Stimulated activated naive B cell treated with anti-CD40 and anti-IgM and Interleukin-4, amounts not matched to agents 10 μg/mL and 1 μg/mL and 100 μg/mL, for 72 hours (primary cell): ENCODE measurements at regions not wholly inside any gene's neighbourhood (a gene's known extent, or its start where the extent isn't known, plus 50 kb on each side); places are given as distances from the start of the nearest gene placed in this dataset.

Experiments used
- ATAC-seq, 2 donors: fragments of 150-1000 bp; cut with Tn5 transposase; replicated peaks; 2 replicates each; pipeline ENCODE4 v1.10.0; 2021; ENCODE audit warnings: moderate library complexity in 1 of 2
- DNase-seq: peaks from one replicate; pipeline ENCODE4 v3.0.0; 2021
- H3K27ac Mint-ChIP-seq: one replicate; pipeline ENCODE4 v1.8.0; 2022; ENCODE audit warnings: mild to moderate bottlenecking, mixed read lengths
- H3K27me3 Mint-ChIP-seq, 2 donors: one replicate each; pipeline ENCODE4 v1.8.0; 2022; ENCODE audit warnings: mixed read lengths in 2 of 2
- H3K36me3 Mint-ChIP-seq, 2 donors: one replicate each; pipeline ENCODE4 v1.8.0; 2022; ENCODE audit warnings: mixed read lengths in 2 of 2, mild to moderate bottlenecking in 1 of 2
- H3K4me1 Mint-ChIP-seq, 2 donors: one replicate each; pipeline ENCODE4 v1.8.0; 2022; ENCODE audit warnings: mixed read lengths in 2 of 2, mild to moderate bottlenecking in 1 of 2
- H3K4me3 Mint-ChIP-seq, 2 donors: one replicate each; pipeline ENCODE4 v1.8.0; 2022; ENCODE audit warnings: mild to moderate bottlenecking in 2 of 2, mixed read lengths in 2 of 2, moderate library complexity in 1 of 2
- H3K9me3 Mint-ChIP-seq, 2 donors: one replicate each; pipeline ENCODE4 v1.8.0; 2022; ENCODE audit warnings: mixed read lengths in 2 of 2, mild to moderate bottlenecking in 1 of 2

DNA sequence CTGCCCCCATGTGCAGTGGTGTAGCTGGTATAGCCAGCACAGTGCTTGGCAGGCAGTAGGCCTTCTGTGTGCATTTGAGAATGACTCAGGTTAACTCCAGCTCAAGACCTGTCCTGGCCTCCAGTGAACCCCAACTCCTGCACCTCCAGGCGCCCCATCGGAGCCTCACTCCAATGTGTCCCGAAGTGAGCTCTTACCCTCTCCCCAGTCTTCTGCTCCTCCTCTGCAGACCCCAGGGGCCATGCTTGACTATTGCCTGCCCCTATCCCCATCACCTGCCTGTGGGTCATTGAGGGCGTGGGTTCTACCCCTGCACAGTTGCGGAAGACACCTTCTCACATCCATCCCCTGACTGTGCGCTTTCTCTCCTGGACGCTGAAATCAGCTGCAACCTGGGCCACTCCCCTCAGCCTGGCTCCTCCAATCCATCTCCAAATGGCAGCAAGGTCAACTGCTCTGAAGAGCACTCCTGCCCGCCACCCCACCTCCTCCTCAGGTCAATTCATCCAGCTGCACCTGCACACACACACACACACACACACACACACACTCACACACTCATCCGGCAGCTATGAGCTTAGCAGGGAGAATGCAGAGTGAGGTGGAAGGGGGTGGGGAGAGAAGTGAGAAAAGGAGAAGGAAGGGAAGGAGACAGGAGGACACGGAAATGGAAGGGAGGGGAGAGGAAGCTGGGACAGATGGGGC, 130.3 kb upstream of the GLI2 start:
- Mint-ChIP-seq H3K4me1 (peaks cover 3 to 5% of the 10 kb centered on the region in 2 donors), H3K4me3 (no peak overlapping the region), H3K27ac (no peak overlapping the region), H3K9me3 (no peaks in the 10 kb centered on the region), H3K36me3 (no peaks in the 10 kb centered on the region), H3K27me3 (peaks cover 4 to 10% of the 10 kb centered on the region in 2 donors)
- DNase-seq: no peak
- no peak for ATAC-seq

DNA sequence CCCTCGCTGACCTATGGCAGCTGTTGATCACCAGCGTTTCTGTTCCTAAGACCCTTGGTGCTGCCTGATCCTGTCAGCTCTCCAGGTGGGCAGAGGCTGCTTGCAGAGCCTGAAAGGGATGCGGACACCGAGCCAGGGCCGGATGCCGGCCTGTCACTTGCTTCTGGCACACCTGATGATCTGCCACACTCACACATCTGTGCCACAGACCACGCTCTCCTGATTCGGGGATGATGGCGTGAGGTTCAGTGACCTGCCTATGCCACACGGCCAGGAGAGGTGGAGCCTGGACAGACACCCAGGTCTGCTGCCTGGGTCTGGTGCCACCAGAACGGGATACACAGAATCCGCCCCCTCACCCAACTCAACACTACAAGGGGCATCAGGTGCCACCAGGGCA, 129.4 kb upstream of the GLI2 start:
- Mint-ChIP-seq H3K4me1 (peaks cover 3 to 5% of the 10 kb centered on the region in 2 donors), H3K27ac (no peak overlapping the region), H3K9me3 (no peaks in the 10 kb centered on the region), H3K4me3 (no peak overlapping the region), H3K36me3 (no peaks in the 10 kb centered on the region), H3K27me3 (peaks cover 4 to 10% of the 10 kb centered on the region in 2 donors)
- DNase-seq (no peak), ATAC-seq (no peak)

DNA sequence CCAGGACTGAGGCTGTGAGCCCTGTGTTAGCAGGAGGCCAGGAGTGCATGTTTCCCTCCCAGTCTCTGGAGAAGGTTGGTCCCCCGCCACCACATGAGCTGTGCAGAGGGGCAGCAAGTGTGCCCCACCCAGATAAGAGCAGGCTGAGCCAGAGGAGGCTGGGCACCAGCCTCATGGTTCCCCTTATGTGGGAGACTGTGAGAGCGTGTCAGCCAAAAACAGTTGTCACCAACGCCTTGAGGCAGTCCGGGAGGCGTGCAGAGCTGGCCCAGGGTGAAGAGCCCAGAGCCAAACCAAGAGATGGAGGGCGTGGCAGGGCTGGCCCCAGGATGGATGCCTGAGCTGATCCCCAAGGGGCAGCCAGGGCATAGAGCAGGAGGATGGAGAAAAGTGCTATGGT, 128.7 kb upstream of the GLI2 start:
- Mint-ChIP-seq H3K36me3 (no peaks in the 10 kb centered on the region), H3K4me1 (peaks cover 3 to 5% of the 10 kb centered on the region in 2 donors), H3K27ac (no peak overlapping the region), H3K9me3 (no peaks in the 10 kb centered on the region), H3K27me3 (peaks cover 4 to 10% of the 10 kb centered on the region in 2 donors), H3K4me3 (no peak overlapping the region)
- ATAC-seq (no peak), DNase-seq (no peak)

DNA sequence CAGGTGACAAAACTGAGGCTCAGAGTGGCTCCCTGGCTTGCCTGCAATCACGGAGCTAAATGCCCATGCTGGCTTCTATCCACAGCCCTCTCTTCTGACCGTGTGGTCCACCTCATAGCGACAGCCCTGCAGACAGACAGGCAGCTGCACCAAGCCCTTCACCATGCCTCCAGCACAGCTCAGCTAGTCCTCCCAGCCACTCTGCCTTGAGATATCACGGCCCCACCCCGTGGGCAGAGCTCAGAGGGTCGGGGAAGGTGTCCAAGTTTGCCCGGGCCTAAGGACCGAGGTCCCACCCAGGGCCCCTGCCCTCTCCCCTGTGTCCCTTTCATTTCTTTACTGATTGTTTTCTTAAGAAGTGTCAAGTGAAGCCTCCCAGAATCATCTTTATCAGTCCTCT, 128.2 kb upstream of the GLI2 start:
- no peak for DNase-seq
- Mint-ChIP-seq H3K36me3 (no peaks in the 10 kb centered on the region), H3K4me3 (no peak overlapping the region), H3K27me3 (peaks cover 4 to 10% of the 10 kb centered on the region in 2 donors), H3K4me1 (peaks cover 3 to 5% of the 10 kb centered on the region in 2 donors), H3K9me3 (no peaks in the 10 kb centered on the region), H3K27ac (no peak overlapping the region)
- no peak for ATAC-seq

DNA sequence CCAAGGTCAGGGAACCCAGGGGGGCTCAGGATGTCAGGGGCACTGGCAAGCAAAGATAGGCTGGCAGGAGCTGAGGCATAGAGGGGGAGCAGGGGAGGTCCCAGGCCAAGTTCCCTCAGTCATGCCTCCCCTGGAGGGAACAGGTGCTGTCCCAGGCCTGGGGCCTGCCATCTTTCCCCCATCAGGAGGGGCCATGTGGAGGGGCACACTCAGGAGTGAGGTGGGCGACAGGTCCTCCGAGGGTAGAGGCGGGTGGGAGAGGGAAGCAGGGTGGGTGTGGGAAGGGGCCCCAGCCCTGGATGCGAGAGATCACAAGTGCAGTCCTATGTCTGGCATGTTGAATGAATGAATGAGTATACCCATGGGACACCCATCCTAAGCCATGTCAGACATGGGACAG, 127.7 kb upstream of the GLI2 start:
- Mint-ChIP-seq H3K27me3 (peaks cover 4 to 10% of the 10 kb centered on the region in 2 donors), H3K4me3 (no peak overlapping the region), H3K27ac (no peak overlapping the region), H3K4me1 (peaks cover 3 to 5% of the 10 kb centered on the region in 2 donors), H3K9me3 (no peaks in the 10 kb centered on the region), H3K36me3 (no peaks in the 10 kb centered on the region)
- no peak for DNase-seq
- ATAC-seq: no peak

DNA sequence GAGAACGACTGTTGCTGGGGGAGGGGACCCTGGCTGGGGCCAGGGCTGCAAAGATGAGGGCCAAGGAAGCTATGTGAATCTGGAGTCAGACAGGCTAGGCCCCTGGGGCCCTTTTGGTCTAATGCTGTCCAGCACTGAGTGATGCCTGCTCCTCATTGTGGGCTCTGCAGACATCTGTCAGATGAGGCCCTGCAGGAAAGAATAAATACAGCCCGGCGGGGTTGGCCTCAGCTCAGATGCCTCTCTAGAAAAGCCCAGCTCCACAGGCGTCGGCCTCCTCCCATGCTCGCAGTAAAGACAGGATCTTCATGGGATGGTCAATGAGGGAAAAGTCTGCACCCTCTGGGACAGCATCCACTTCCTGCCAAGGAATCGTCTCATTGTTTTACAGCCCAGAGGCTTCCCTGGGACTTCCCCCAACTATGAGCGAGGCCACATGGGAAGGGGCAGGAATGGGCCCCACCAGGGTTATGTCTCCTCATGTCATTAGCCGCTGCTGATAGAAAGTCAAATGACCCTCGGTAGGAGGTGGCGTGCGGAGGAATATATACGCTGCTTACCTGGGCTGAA, 125.8 kb upstream of the GLI2 start:
- H3K36me3 Mint-ChIP-seq: no peaks in the 10 kb centered on the region
- no peaks in the 10 kb centered on the region for H3K9me3 Mint-ChIP-seq
- ATAC-seq (no peak), DNase-seq (no peak)
- H3K4me1 Mint-ChIP-seq: peaks cover 3 to 5% of the 10 kb centered on the region in 2 donors
- peaks cover 7 to 10% of the 10 kb centered on the region in 2 donors for H3K27me3 Mint-ChIP-seq
- H3K4me3 Mint-ChIP-seq: no peak overlapping the region
- no peak overlapping the region for H3K27ac Mint-ChIP-seq

DNA sequence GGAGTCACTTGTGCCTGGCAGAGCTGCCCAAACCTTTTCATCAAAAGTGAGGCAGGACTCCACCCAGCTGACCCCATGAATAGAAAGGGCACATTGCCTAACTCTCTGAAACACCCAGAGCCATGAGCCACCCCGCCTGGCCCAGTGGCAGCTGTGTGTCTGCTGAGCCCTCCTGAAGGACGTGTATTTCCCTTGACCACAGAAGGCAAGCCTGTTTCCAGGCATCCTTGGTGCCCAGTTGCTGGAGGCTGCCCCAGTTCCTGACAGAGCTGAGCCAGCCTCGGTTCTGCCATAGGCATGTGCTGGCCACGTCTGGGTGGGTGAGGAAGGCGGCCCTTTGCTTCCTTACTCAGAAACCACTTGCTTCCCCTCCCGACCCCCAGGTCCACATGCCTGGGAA, 124.7 kb upstream of the GLI2 start:
- Mint-ChIP-seq H3K36me3 (no peaks in the 10 kb centered on the region), H3K27me3 (peaks cover 3 to 4% of the 10 kb centered on the region in 2 donors), H3K4me3 (no peak overlapping the region), H3K4me1 (peaks cover 0 to under 1% of the 10 kb centered on the region in 2 donors), H3K9me3 (no peaks in the 10 kb centered on the region), H3K27ac (no peak overlapping the region)
- no peak for DNase-seq
- ATAC-seq: no peak

DNA sequence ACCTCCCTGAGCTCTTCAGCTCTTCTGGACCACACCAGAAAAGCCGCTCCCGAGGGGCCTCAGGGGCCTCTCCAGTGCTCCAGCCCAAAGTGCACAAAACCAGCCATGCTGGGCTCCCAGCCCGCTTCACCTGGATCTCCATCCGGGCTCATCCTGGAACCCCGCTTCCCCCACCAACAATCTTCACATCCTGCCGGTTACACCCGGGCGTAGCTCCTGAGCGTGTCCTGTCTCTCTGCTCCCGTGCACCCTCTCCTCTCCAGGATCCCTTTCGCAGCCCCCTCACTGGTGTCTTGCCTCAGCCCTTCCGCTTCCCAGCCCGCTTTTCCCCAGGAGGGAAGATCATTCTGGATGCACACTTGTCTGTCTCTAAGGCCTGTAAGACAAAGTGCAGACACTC, 123.7 kb upstream of the GLI2 start:
- DNase-seq (no peak), ATAC-seq (no peak)
- H3K4me1 Mint-ChIP-seq: no peaks in the 10 kb centered on the region
- H3K4me3 Mint-ChIP-seq: no peak overlapping the region
- H3K27me3 Mint-ChIP-seq: peaks cover 2 to 4% of the 10 kb centered on the region in 2 donors
- no peak overlapping the region for H3K27ac Mint-ChIP-seq
- H3K36me3 Mint-ChIP-seq: no peaks in the 10 kb centered on the region
- no peaks in the 10 kb centered on the region for H3K9me3 Mint-ChIP-seq

DNA sequence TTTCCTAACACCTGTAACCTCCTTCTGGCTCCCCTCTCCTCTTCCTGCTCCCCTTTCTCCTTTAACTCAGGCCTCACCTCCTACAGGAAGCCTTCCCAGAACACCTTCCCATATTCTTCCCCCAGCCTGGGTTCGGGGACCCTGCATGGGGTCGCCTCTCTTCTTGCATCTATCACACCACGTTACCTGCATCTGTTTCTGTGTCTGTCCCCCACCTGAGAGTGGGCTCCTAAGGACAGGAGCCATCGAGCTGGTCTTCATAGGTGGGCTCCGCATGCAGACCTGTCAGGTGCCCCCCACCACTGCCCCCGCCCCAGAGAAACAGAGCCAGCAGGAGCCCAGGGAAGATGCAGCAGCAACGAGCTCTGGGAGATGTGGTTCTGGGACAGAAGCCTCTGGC, 123.2 kb upstream of the GLI2 start:
- DNase-seq (no peak), ATAC-seq (no peak)
- Mint-ChIP-seq H3K36me3 (no peaks in the 10 kb centered on the region), H3K9me3 (no peaks in the 10 kb centered on the region), H3K4me3 (no peak overlapping the region), H3K4me1 (no peaks in the 10 kb centered on the region), H3K27me3 (peaks cover 0 to 4% of the 10 kb centered on the region in 2 donors), H3K27ac (no peak overlapping the region)

DNA sequence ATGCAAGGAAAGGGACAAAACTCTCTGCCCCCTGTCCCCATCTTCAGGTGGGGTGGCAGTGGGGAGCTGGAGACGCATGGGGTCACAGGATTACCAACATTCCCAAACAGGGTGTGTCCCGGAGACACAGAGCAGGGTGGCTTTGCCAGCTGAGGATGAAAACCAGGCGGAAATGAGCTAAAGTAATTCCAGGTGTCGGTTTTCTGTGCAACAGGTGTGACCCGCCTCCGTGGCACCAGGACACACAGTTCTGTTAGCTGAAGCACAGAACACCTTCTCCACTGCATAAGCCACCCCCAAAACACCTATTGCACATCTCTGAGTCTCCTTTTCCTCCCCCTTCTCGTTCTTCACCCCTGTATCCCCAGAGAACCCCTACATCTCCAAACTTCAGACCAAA, 122.7 kb upstream of the GLI2 start:
- no peak overlapping the region for H3K4me3 Mint-ChIP-seq
- no peaks in the 10 kb centered on the region for H3K4me1 Mint-ChIP-seq
- no peak overlapping the region for H3K27ac Mint-ChIP-seq
- no peaks in the 10 kb centered on the region for H3K36me3 Mint-ChIP-seq
- no peak for ATAC-seq
- H3K27me3 Mint-ChIP-seq: peaks cover 0 to 4% of the 10 kb centered on the region in 2 donors
- DNase-seq: no peak
- H3K9me3 Mint-ChIP-seq: no peaks in the 10 kb centered on the region

DNA sequence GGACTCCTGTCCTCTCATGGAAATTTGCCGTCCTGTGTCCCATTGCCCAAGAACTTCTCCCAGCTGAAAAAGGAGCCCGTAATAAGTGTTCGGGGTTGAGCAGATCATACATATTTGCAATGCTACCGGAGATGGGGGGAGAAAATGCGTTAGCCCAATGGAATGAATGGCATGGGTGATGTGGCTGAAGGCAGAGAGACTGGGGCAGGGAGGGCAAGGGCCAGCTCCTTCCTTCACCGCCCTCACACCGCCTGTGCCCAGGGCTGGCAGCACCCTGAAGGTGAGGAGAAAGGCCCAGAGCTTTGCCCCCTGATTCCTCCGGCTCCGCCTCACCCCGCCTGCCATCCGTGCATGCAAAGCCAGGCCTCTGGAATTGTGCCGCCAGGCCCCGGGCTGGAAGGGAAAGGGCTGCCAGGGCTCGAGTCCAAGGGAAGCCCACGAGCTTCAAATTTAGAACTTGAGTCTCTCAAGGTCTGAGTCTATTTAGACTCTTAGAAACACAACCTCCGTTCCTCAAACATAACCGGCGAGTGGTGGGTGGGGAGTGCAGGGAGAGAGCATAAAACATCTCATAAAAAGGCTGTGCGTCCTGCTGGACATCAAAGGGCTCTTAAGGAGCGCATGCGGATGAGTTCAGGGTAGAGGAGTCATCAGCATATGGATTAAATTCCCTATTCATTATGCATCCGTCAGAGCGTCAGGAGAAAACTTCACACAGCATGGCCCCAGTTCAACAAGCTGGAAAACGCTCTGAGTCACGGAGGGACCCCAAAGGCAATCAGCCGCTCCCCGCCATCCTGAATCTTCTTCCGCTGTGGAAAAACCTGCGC, 121.7 kb upstream of the GLI2 start:
- ATAC-seq (no peak), DNase-seq (no peak)
- no peaks in the 10 kb centered on the region for H3K36me3 Mint-ChIP-seq
- H3K27ac Mint-ChIP-seq: no peak overlapping the region
- peaks cover 0 to 4% of the 10 kb centered on the region in 2 donors for H3K27me3 Mint-ChIP-seq
- H3K9me3 Mint-ChIP-seq: no peaks in the 10 kb centered on the region
- H3K4me1 Mint-ChIP-seq: no peaks in the 10 kb centered on the region
- H3K4me3 Mint-ChIP-seq: no peak overlapping the region

DNA sequence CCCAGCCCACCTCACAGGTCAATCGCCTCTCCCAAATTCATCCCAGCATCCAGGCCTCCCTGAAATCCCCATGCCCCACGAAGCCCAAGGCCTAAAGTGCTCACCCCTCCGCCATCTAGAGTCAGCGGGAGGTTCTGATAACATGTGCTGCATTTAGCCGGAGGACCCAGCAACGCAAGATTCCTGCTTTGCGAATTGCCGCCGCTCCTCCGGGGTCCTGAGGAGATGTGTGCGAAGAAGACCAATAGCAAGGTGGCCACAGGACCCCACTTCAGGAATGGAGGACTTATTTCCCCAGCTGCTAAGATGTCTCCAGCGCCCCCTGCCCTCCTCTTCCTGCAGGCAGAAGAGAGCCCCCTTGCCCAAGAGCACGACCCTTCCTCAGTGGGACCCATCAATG, 120.8 kb upstream of the GLI2 start:
- no peaks in the 10 kb centered on the region for H3K4me1 Mint-ChIP-seq
- no peaks in the 10 kb centered on the region for H3K36me3 Mint-ChIP-seq
- ATAC-seq (no peak), DNase-seq (no peak)
- H3K9me3 Mint-ChIP-seq: no peaks in the 10 kb centered on the region
- H3K27me3 Mint-ChIP-seq: peaks cover 0 to 4% of the 10 kb centered on the region in 2 donors
- no peak overlapping the region for H3K4me3 Mint-ChIP-seq
- no peak overlapping the region for H3K27ac Mint-ChIP-seq

DNA sequence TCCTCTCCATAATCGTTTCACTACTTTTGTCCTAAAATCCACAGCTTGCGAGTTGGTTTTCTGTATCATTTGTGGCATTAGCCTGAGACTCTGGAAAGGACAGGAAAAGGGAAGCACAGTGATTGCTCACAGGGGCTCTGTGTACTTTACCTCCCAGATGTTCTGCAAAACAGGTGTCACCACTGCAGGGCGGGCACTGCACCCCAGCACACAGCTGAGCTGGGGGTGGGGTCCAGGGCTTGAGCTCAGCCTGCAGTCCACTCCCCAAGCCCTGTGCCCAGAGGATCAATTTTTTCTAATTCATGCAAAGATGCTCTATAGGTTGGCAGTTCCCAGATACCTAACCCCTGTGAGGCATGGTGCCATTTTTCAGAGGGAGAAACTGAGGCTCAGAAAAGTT, 119.4 kb upstream of the GLI2 start:
- H3K4me3 Mint-ChIP-seq: no peak overlapping the region
- no peak for DNase-seq
- H3K4me1 Mint-ChIP-seq: no peaks in the 10 kb centered on the region
- peaks cover 0 to 4% of the 10 kb centered on the region in 2 donors for H3K27me3 Mint-ChIP-seq
- ATAC-seq: no peak
- no peaks in the 10 kb centered on the region for H3K9me3 Mint-ChIP-seq
- H3K27ac Mint-ChIP-seq: no peak overlapping the region
- no peaks in the 10 kb centered on the region for H3K36me3 Mint-ChIP-seq

DNA sequence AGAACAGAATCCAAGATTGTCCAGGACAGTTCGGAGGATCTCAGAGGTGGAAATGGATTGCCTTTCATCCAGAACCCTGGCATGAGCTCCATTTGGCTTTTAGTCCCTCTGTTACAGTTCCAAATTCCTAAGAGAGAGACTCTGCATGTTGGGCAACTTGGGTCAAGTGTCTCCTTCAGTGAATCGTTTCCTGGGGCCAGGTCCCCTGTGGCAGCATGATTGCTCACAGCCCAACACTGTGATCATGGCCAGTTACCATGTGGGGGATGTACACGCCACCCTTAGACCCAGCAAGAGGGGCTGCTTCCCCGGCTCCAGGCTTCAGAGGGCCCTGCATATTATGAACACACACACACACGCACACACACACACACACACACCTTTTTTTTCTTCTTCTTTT, 118.6 kb upstream of the GLI2 start:
- ATAC-seq (no peak), DNase-seq (no peak)
- Mint-ChIP-seq H3K27me3 (peaks cover 0 to 4% of the 10 kb centered on the region in 2 donors), H3K27ac (no peak overlapping the region), H3K4me1 (no peaks in the 10 kb centered on the region), H3K36me3 (no peaks in the 10 kb centered on the region), H3K4me3 (no peak overlapping the region), H3K9me3 (no peaks in the 10 kb centered on the region)

DNA sequence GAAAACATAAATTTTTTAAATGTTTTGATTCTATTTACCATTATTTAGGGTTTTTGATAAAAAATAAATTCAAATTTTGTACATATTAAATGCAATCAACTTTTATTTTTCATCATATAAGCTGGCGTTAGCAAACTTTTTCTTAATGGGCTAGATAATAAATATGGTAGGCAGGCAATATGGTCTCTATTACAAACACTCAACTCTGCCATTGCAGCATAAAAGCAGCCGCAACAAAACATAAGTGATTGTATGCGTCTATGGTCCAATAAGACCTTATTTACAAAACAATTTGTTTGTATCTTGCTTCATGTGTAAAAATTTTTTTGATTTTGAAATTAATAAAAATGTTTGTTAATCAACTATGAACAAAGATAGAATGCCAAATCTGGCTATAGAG, 116.8 kb upstream of the GLI2 start:
- DNase-seq (no peak), ATAC-seq (no peak)
- Mint-ChIP-seq H3K9me3 (peaks cover 3% of the 10 kb centered on the region in 2 donors), H3K27me3 (peaks cover 0 to 4% of the 10 kb centered on the region in 2 donors), H3K27ac (no peak overlapping the region), H3K4me3 (no peak overlapping the region), H3K4me1 (no peaks in the 10 kb centered on the region), H3K36me3 (no peaks in the 10 kb centered on the region)
